OCI-LY1 (cell line): ENCODE measurements at regions not wholly inside any gene's neighbourhood (a gene's known extent, or its start where the extent isn't known, plus 50 kb on each side); places are given as distances from the start of the nearest gene placed in this dataset.

ENCODE experiments used
- EZH2 ChIP-seq: fragments of 200-600 bp; sonication (generic), shearing (Covaris generic); IDR thresholded peaks from 2 replicates; pipeline ENCODE4 v1.8.0; 2017; ENCODE audit warnings: borderline replicate concordance, mixed run types, mild to moderate bottlenecking, antibody characterized with exemption, low read length, moderate library complexity, mixed read lengths
- TF ChIP-seq, protein P1 (sequence below): fragments of 200-600 bp; sonication (generic), shearing (Covaris generic); IDR thresholded peaks from 2 replicates; pipeline ENCODE4 v1.5.1; 2017; ENCODE audit warnings: mild to moderate bottlenecking, antibody characterized with exemption, low read length, moderate library complexity, mixed read lengths

DNA sequence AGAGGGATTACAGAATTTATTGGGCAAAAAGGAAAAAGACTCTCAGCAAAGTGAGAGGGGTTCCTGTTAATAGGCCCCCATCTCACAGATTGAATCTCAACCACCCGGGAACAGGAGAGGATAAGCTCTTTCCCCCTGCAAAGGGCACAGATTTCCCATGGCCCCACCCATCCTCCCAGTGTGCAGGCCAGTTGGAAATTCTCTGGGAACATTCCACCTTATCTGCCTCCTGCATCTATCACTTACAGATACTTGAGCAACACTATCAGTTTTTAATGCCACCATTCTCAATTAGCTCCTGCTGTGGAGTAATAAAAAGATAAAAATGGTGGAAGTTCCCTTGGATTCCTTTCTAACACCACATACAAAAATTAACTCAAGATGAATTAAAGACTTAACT is 350.0 kb upstream of the BCHE start:
- TF ChIP-seq, protein P1, sequence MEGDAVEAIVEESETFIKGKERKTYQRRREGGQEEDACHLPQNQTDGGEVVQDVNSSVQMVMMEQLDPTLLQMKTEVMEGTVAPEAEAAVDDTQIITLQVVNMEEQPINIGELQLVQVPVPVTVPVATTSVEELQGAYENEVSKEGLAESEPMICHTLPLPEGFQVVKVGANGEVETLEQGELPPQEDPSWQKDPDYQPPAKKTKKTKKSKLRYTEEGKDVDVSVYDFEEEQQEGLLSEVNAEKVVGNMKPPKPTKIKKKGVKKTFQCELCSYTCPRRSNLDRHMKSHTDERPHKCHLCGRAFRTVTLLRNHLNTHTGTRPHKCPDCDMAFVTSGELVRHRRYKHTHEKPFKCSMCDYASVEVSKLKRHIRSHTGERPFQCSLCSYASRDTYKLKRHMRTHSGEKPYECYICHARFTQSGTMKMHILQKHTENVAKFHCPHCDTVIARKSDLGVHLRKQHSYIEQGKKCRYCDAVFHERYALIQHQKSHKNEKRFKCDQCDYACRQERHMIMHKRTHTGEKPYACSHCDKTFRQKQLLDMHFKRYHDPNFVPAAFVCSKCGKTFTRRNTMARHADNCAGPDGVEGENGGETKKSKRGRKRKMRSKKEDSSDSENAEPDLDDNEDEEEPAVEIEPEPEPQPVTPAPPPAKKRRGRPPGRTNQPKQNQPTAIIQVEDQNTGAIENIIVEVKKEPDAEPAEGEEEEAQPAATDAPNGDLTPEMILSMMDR, result no peak
- no peak for TF ChIP-seq EZH2
